ENCODE measurements at regions not wholly inside any gene's neighbourhood (a gene's known extent, or its start where the extent isn't known, plus 50 kb on each side); places are given as distances from the start of the nearest gene placed in this dataset.

DNA sequence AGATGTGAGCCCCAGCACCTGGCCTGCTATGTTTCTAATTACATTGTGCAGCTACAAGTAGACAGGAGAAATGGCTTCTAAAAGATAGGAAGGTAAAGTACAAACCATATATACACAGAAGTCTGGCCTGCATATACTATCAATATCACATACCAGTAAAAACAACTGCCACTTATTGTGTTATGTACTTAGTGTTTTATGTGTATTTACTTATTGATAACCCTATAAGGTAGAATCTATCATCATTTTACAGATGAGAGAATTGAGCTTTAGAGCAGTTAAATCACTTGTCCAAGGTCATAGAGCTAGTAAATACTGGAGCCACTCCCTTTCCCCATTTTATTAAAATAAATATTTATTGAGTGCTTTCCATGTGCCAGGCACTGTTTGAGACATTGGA, 102.4 kb upstream of the PRDM1 start:
- H3K79me2 ChIP-seq (ENCODE audit: low read depth) = no peaks in the 10 kb centered on the region
- no peak for TF ChIP-seq EZH2phosphoT487 (IDR thresholded peaks at IDR 0.05)
- no peak for TF ChIP-seq EZH2 (IDR thresholded peaks at IDR 0.05)
- no peak overlapping the region for H3K4me2 ChIP-seq
- H3K36me3 ChIP-seq = no peaks in the 10 kb centered on the region
- Mint-ChIP-seq H3K4me1 (peaks cover 13% of the 10 kb centered on the region), H3K27me3 (ENCODE audit: insufficient read depth, low read depth) (peaks cover 67% of the 10 kb centered on the region), H3K4me3 (no peak overlapping the region), H3K36me3 (peaks cover 1% of the 10 kb centered on the region), H3K27ac (no peak overlapping the region), H3K9me3 (peaks cover 13% of the 10 kb centered on the region)
- no peak overlapping the region for H3K27ac ChIP-seq
- no peaks in the 10 kb centered on the region for H4K20me1 ChIP-seq (ENCODE audit: low read depth)
- H3K9ac ChIP-seq = no peak overlapping the region
- no peak overlapping the region for H2AFZ ChIP-seq (replicated peaks)
- H3K27me3 ChIP-seq = peaks cover 95% of the 10 kb centered on the region
- H3K9me3 ChIP-seq (ENCODE audit: low read depth) = no peaks in the 10 kb centered on the region
- no peaks in the 10 kb centered on the region for H3F3A ChIP-seq (ENCODE audit: low read depth)
- no peak for DNase-seq (ENCODE audit: low spot score)
- H3K4me1 ChIP-seq = peaks cover 10% of the 10 kb centered on the region
- no peak overlapping the region for H3K4me3 ChIP-seq

DNA sequence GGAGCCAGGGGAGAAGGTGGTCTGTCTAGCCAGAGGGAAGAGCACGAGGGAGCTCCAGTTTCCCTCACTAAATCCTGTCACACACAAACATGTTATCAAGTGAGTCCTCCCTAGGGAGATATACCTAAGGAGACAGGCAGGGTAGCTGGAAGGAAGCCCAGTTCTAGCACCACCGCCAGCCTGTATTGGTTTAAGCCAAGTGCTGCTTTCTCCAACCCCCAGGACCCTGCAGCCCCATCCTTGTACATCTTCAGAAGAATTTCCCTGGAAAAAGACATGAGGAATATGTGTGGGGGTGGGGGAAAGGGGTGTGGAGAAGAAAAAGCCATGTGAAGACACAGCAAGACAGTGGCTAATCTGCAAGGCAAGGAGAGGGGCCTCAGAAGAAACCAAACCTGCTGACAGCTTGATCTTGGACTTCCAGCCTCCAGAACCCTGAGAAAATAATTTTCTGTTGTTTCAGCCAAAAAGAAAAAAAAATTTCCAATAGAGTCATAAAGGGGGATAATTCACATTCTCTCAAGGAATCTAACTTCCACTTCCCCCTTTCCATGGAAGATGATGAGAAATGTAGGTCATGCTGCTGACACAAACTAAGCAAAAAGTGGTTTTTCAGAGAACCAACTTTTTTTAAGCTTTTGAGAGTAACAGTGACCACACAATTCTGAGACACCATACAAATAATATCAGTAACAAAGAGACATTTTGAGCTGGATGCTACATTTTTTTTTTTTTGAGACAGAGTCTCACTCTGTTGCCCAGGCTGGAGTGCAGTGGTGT, 103.2 kb upstream of the PRDM1 start:
- Histone ChIP-seq H3K9ac (no peak overlapping the region), H3F3A (ENCODE audit: low read depth) (no peaks in the 10 kb centered on the region), H3K27ac (no peak overlapping the region), H2AFZ (replicated peaks) (no peak overlapping the region), H4K20me1 (ENCODE audit: low read depth) (no peaks in the 10 kb centered on the region), H3K4me2 (no peak overlapping the region), H3K79me2 (ENCODE audit: low read depth) (no peaks in the 10 kb centered on the region), H3K9me3 (ENCODE audit: low read depth) (no peaks in the 10 kb centered on the region), H3K4me1 (peaks cover 10% of the 10 kb centered on the region), H3K27me3 (peaks cover 87% of the 10 kb centered on the region), H3K4me3 (no peak overlapping the region), H3K36me3 (no peaks in the 10 kb centered on the region)
- peaks cover 13% of the 10 kb centered on the region for H3K9me3 Mint-ChIP-seq
- H3K36me3 Mint-ChIP-seq = peaks cover 1% of the 10 kb centered on the region
- peaks cover 13% of the 10 kb centered on the region for H3K4me1 Mint-ChIP-seq
- H3K4me3 Mint-ChIP-seq = no peak overlapping the region
- no peak for TF ChIP-seq EZH2phosphoT487 (IDR thresholded peaks at IDR 0.05)
- no peak for TF ChIP-seq EZH2 (IDR thresholded peaks at IDR 0.05)
- TF ChIP-seq, protein P1, sequence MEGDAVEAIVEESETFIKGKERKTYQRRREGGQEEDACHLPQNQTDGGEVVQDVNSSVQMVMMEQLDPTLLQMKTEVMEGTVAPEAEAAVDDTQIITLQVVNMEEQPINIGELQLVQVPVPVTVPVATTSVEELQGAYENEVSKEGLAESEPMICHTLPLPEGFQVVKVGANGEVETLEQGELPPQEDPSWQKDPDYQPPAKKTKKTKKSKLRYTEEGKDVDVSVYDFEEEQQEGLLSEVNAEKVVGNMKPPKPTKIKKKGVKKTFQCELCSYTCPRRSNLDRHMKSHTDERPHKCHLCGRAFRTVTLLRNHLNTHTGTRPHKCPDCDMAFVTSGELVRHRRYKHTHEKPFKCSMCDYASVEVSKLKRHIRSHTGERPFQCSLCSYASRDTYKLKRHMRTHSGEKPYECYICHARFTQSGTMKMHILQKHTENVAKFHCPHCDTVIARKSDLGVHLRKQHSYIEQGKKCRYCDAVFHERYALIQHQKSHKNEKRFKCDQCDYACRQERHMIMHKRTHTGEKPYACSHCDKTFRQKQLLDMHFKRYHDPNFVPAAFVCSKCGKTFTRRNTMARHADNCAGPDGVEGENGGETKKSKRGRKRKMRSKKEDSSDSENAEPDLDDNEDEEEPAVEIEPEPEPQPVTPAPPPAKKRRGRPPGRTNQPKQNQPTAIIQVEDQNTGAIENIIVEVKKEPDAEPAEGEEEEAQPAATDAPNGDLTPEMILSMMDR (IDR thresholded peaks at IDR 0.05) = no peak
- DNase-seq (ENCODE audit: low spot score) = no peak
- H3K27ac Mint-ChIP-seq = no peak overlapping the region
- H3K27me3 Mint-ChIP-seq (ENCODE audit: insufficient read depth, low read depth) = peaks cover 65% of the 10 kb centered on the region

DNA sequence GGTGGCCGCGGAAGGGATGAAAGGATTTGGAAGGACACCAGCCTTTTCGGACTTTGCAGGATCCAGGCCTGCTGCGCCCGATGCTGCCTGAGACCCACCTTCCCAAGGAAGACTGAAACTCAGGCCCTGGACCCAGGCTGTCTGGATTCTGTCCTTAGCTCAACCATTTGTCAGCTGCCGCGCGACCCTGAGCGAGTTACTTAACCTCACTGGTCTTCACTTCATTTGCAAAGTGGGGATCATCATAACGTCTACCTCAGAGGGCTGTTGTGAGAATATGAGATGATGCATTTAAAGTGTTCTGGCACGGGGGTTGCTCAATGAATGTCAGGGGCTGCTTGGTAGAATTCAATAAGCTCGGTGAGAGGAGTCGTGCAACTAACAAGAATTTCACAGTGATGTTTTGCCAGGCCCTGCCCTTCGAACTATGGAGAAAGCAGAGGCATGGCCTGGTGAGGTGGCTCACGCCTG, 104.2 kb upstream of the PRDM1 start:
- Mint-ChIP-seq H3K27ac (no peak overlapping the region), H3K27me3 (ENCODE audit: insufficient read depth, low read depth) (peaks cover 59% of the 10 kb centered on the region), H3K9me3 (peaks cover 13% of the 10 kb centered on the region), H3K4me3 (no peak overlapping the region), H3K4me1 (peaks cover 12% of the 10 kb centered on the region), H3K36me3 (peaks cover 1% of the 10 kb centered on the region)
- Histone ChIP-seq H3K27me3 (peaks cover 77% of the 10 kb centered on the region), H4K20me1 (ENCODE audit: low read depth) (no peaks in the 10 kb centered on the region), H3K4me2 (no peak overlapping the region), H3F3A (ENCODE audit: low read depth) (no peaks in the 10 kb centered on the region), H3K4me3 (peak overlapping the region; percentile 23), H3K9ac (no peak overlapping the region), H3K79me2 (ENCODE audit: low read depth) (no peaks in the 10 kb centered on the region), H3K4me1 (peaks cover 7% of the 10 kb centered on the region), H3K36me3 (no peaks in the 10 kb centered on the region), H3K9me3 (ENCODE audit: low read depth) (no peaks in the 10 kb centered on the region), H2AFZ (replicated peaks) (no peak overlapping the region), H3K27ac (no peak overlapping the region)
- TF ChIP-seq EZH2 (IDR thresholded peaks at IDR 0.05) (no peak), EZH2phosphoT487 (IDR thresholded peaks at IDR 0.05) (no peak)
- TF ChIP-seq, protein P1 (IDR thresholded peaks at IDR 0.05) = no peak
- DNase-seq (ENCODE audit: low spot score) = no peak

Data from neural progenitor cell (in vitro differentiated cells).